Nephron (organoid): ENCODE measurements at regions not wholly inside any gene's neighbourhood (a gene's known extent, or its start where the extent isn't known, plus 50 kb on each side); places are given as distances from the start of the nearest gene placed in this dataset.
"Not testable (repeated sequence)": the region's sequence is repeated elsewhere in the genome, so short reads cannot be mapped to it uniquely, and the experiment has no call there.

Experiments
- H3K27ac Mint-ChIP-seq, 3 experiments: 2 replicates each; pipeline ENCODE4 v1.8.0; 2020; ENCODE audit warnings: mixed read lengths in 3 of 3, mild to moderate bottlenecking in 2 of 3, moderate library complexity in 1 of 3
- H3K27me3 Mint-ChIP-seq: 2 replicates; pipeline ENCODE4 v1.8.0; 2021; ENCODE audit warnings: low read depth, mild to moderate bottlenecking, moderate library complexity, mixed read lengths
- H3K36me3 Mint-ChIP-seq: 2 replicates; pipeline ENCODE4 v1.8.0; 2020; ENCODE audit warnings: low read depth, mixed read lengths
- H3K4me1 Mint-ChIP-seq: 2 replicates; pipeline ENCODE4 v1.8.0; 2020; ENCODE audit warnings: mixed read lengths
- H3K4me3 Mint-ChIP-seq, 3 experiments: 2 replicates each; pipeline ENCODE4 v1.8.0; 2020; ENCODE audit warnings: mild to moderate bottlenecking in 3 of 3, mixed read lengths in 3 of 3, moderate library complexity in 2 of 3
- H3K9me3 Mint-ChIP-seq: 2 replicates; pipeline ENCODE4 v1.8.0; 2020; ENCODE audit warnings: mixed read lengths
- TF ChIP-seq, protein P1 (sequence below), 3 experiments: fragments of 200-600 bp; sonication (generic); IDR thresholded peaks; one replicate each; pipeline ENCODE4 v1.5.0; 2021; ENCODE audit warnings: antibody characterized with exemption in 3 of 3; ENCODE audit not compliant: unreplicated experiment in 3 of 3

DNA sequence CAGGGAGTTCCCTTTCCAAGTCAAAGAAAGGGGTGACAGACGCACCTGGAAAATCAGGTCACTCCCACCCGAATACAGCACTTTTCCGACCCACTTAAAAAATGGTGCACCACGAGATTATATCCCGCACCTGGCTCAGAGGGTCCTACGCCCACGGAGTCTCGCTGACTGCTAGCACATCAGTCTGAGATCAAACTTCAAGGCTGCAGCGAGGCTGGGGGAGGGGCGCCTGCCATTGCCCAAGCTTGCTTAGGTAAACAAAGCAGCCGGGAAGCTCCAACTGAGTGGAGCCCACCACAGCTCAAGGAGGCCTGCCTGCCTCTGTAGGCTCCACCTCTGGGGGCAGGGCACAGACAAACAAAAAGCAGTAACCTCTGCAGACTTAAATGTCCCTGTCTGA is 277.8 kb upstream of the ARHGAP42 start:
- H3K27ac Mint-ChIP-seq, H3K4me1 Mint-ChIP-seq, H3K36me3 Mint-ChIP-seq, H3K27me3 Mint-ChIP-seq, H3K4me3 Mint-ChIP-seq: not testable (repeated sequence)
- peaks cover 19% of the 10 kb centered on the region for H3K9me3 Mint-ChIP-seq

DNA sequence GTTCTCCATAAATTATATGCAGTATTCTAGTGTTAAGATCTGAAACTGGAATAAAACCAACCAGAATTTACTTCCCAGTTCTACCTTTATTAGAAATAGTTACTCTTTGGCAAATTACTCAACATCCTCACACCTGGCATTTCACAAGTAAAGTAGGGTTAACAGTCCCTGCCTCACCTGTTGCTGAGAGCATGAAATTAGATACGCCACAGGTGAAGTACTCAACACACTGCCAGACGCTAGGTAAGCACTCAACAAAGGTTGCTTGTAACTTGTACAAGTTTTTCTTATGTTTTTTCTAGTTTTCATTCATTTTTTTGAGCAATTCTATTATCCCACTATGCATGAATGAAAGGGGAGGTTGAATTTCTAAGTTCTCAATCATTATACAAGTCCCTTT is 267.6 kb upstream of the ARHGAP42 start:
- H3K4me3 Mint-ChIP-seq, result no peak overlapping the region
- H3K27me3 Mint-ChIP-seq, result no peaks in the 10 kb centered on the region
- TF ChIP-seq, protein P1, sequence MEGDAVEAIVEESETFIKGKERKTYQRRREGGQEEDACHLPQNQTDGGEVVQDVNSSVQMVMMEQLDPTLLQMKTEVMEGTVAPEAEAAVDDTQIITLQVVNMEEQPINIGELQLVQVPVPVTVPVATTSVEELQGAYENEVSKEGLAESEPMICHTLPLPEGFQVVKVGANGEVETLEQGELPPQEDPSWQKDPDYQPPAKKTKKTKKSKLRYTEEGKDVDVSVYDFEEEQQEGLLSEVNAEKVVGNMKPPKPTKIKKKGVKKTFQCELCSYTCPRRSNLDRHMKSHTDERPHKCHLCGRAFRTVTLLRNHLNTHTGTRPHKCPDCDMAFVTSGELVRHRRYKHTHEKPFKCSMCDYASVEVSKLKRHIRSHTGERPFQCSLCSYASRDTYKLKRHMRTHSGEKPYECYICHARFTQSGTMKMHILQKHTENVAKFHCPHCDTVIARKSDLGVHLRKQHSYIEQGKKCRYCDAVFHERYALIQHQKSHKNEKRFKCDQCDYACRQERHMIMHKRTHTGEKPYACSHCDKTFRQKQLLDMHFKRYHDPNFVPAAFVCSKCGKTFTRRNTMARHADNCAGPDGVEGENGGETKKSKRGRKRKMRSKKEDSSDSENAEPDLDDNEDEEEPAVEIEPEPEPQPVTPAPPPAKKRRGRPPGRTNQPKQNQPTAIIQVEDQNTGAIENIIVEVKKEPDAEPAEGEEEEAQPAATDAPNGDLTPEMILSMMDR (IDR thresholded peaks at IDR 0.05; ENCODE audit: unreplicated experiment in 3 of 3), result no peak
- H3K4me1 Mint-ChIP-seq, result no peaks in the 10 kb centered on the region
- peaks cover 4% of the 10 kb centered on the region for H3K36me3 Mint-ChIP-seq
- H3K9me3 Mint-ChIP-seq, result peaks cover 39% of the 10 kb centered on the region
- no peak overlapping the region for H3K27ac Mint-ChIP-seq

DNA sequence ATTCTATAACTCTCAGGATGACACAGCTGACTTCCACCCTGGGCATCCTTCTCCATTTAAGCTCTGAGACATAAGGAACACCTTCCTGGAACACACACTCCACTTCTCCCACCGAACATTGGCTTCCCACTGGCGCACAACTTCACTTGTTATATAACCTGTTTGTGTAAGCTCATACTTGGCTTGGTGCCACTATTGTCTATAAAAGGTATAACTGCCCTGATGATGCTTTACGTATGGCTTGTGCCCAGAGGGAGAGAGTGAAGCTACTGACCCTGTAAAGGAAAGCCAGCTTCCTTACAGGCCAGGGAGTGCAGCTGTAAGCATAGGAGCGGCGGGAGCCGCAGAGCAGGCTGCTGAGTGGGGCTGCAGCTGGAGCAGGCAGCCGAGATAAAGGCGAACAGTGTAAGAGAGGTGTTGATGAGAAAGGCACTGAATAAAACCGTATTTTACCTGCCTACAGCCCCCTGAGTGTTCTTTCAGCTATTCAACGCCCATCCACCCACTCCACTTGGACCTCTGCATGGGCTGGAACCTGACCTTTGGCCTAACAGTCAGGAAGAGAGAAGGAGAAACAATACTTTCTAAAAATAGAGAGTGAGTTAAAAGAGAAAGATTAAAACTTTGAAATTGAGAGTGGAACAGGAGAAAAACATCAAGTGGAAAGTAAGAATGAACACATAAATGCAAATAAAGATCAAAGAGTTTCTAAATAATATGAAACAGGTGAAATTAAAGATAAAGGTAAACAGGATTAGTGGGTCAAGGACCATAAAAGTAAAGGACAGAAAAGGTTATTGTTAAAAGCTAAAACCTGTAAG is 252.1 kb upstream of the ARHGAP42 start:
- H3K4me3 Mint-ChIP-seq, result no peak overlapping the region
- peak overlapping the region in 2 of 3 experiments; percentile 9 to 31 for H3K27ac Mint-ChIP-seq
- TF ChIP-seq, protein P1 (IDR thresholded peaks at IDR 0.05; ENCODE audit: unreplicated experiment in 3 of 3), result no peak
- no peaks in the 10 kb centered on the region for H3K27me3 Mint-ChIP-seq
- peaks cover 5% of the 10 kb centered on the region for H3K4me1 Mint-ChIP-seq
- no peaks in the 10 kb centered on the region for H3K9me3 Mint-ChIP-seq
- H3K36me3 Mint-ChIP-seq, result no peaks in the 10 kb centered on the region

DNA sequence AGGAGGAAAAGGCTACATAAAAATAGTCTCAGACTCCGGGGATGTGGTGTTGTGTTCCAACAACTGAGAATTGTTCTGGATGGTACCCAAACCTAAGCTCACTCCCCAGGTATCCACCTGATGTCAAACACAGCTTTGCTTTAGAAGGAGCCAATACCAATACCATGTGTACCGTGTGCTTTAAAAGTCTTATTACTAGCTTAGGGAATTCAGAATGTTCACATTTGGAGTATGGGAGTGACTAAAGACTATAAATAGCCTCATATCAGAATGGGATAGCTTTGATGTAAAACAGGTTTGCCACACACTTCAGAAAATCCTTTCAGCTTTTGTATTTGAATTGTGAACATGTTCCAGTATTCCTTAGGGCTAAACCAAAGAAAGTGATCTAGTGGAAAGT is 248.7 kb upstream of the ARHGAP42 start:
- Mint-ChIP-seq H3K36me3 (no peaks in the 10 kb centered on the region), H3K4me3 (no peak overlapping the region), H3K9me3 (peaks cover 2% of the 10 kb centered on the region), H3K4me1 (peaks cover 5% of the 10 kb centered on the region), H3K27me3 (no peaks in the 10 kb centered on the region), H3K27ac (no peak overlapping the region)
- TF ChIP-seq, protein P1 (IDR thresholded peaks at IDR 0.05; ENCODE audit: unreplicated experiment in 3 of 3), result no peak

DNA sequence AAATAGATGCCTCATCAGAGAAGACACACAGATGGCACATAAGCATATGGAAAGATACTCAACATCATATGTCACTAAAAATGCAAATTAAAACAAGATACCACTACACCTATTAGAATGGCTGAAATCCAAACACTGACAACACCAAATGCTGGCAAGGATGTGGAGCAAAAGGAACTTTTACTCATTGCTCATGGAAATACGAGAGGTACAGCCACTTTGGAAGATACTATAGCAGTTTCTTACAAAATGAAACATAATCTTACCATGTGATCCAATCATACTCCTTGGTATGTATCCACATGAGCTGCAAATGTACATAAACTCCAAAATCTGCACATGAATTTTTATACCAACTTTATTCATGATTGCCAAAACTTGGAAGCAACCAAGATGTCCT is 246.0 kb upstream of the ARHGAP42 start:
- H3K27ac Mint-ChIP-seq, result no peak overlapping the region
- H3K4me1 Mint-ChIP-seq, result peaks cover 5% of the 10 kb centered on the region
- TF ChIP-seq, protein P1 (IDR thresholded peaks at IDR 0.05; ENCODE audit: unreplicated experiment in 3 of 3), result no peak
- no peaks in the 10 kb centered on the region for H3K27me3 Mint-ChIP-seq
- H3K36me3 Mint-ChIP-seq, result no peaks in the 10 kb centered on the region
- peaks cover 2% of the 10 kb centered on the region for H3K9me3 Mint-ChIP-seq
- H3K4me3 Mint-ChIP-seq, result no peak overlapping the region

DNA sequence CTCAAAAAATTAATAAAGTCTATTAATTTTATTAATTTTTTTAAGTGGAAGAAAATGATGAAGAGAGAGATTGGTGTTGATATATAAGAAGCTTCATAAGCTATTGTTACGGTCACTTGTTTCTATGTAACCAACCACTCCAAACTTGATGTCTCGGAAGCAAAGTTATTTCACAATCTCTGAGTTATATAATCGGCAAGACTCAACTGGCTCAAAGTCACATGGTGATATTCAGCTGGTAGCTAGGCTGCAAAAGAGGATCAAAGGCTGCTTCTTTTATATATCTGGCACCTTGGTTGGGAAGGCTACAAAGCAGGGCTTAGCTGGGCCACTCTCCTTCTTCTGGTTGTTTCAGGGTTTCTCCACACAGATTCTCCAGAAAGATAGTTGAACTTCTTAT is 245.1 kb upstream of the ARHGAP42 start:
- Mint-ChIP-seq H3K27ac (no peak overlapping the region), H3K4me3 (no peak overlapping the region), H3K36me3 (no peaks in the 10 kb centered on the region), H3K9me3 (peaks cover 2% of the 10 kb centered on the region), H3K27me3 (no peaks in the 10 kb centered on the region), H3K4me1 (peaks cover 9% of the 10 kb centered on the region)
- TF ChIP-seq, protein P1 (IDR thresholded peaks at IDR 0.05; ENCODE audit: unreplicated experiment in 3 of 3), result no peak
